Suppressor macrophage treated with lipopolysaccharide for 1 hour (primary cell): ENCODE measurements at regions not wholly inside any gene's neighbourhood (a gene's known extent, or its start where the extent isn't known, plus 50 kb on each side); places are given as distances from the start of the nearest gene placed in this dataset.
A peak's percentile ranks its signal among the peaks of the same experiment; 100 is the strongest.
"Not testable (repeated sequence)": the region's sequence is repeated elsewhere in the genome, so short reads cannot be mapped to it uniquely, and the experiment has no call there.

Source experiments
- DNase-seq, 3 donors: peaks; one replicate each; pipeline ENCODE4 v3.0.0-alpha.2; 2020 to 2022

DNA sequence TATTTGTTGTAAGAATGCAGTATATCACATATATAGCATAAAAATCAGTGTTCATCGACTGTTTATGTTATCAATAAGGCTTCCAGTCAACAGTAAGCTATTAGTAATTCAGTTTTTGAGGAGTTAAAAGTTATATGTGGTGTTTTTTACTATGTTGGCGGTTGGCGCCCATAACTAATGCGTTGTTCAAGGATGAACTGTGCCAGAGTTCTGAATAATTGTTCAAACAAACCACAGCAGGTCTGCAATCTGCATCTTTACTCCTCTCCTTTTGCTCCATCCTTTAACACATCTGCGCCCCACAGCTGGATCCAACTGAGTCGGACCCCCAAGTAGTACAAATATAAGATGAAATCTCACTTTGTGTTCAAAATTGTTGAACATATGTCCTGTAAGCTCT lies 836.1 kb downstream of the LTN1 start:
- DNase-seq = no peak

DNA sequence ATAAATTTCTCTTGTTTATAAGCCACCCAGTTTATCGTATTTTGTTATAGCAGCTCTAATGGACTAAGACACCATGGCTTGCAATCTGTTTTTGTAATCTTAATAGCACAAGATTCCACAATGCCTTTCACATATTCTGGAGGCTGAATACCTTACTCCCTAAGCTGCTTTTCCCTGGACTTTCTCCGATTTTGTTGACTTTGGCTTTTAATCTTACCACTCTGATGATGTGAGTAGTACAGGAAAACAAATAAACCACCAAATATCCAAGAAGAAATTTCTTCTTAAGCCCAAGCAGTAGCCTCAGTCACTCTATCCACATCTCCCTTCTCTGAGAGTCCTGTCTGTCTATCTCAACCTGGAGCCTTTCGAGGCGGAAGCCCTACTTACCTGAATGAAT lies 838.6 kb downstream of the LTN1 start:
- no peak for DNase-seq

DNA sequence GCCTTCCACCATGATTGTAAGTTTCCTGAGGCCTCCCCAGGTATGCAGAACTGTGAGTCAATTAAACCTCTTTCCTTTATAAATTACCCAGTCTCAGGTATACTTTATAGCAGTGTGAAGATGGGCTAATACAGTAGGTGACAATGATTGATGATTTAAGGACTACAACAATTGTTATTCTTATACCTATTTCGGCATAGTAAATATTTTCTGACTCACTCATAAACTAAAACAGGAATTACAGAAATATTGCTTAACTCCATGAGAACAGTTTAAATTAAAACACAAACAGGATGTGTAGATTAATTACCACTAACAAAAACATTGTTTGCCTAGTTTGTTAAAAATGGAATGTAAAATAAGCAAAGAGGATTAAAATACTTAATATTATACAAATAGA lies 839.9 kb downstream of the LTN1 start:
- peak in 1 of 3 donors; percentile 20 for DNase-seq

DNA sequence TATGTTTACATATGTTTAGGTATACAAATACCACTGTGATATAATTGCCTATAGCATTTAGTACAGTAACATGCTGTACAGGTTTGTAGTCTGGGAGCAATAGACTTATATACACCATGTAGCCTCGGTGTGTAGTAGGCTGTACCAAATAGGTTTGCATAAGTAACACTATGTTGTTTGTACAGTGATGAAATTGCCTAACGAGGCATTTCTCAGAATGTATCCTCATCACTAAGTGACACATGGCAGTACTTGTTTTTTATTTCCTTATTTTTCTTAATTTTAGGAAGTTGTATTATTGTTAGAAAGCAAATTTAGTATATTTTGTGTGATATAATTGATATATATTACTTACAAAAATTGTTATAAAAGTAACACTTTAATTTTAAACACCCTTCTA lies 840.9 kb downstream of the LTN1 start:
- peak; percentile 12 to 53 (median 45) for DNase-seq

DNA sequence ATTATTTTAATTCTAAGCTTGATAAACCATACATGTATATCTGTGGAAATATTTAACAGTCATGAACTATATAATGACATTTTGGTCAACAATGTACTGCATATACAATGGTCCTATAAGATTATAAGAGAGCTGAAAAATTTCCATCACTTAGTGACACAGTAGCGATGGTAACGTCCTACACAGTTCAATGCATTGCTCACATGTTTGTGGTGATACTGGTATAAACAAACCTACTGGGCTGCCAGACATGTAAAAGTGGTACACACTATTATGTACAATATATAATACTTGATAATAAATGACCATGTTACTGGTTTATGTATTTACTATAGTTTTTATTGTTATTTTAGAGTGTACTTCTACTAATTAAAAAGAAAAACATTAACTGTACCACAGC lies 841.9 kb downstream of the LTN1 start:
- DNase-seq = no peak

DNA sequence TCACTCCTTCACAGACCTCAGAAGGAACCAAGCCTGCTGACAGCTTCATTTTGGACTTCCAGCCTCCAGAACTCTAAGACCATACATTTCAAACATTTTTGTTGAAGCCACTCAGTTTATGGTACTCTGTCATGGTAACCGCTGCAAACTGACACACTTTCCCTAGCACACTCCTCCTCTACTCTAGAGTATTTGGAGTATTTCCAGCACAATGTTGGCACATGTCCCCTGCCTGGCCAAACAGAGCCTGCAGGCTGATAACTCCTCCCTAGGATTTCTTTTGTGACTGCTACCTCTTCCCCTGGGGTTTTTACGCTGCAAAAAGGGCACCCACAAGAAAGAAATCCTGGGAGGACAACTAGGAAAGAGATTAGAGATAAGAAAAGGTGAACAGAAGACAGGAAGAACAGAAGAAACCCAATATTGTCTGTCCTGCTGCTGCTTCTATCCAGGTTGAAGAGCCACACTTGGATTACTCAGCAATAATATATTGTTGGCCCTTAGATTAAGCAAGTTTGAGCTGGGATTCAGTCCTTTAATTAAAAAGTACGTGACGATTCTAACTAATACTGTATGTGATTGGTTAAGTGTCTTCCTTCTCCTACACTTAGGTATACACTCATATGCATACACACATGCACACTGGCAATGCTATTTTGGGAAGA lies 844.1 kb downstream of the LTN1 start:
- DNase-seq = no peak

DNA sequence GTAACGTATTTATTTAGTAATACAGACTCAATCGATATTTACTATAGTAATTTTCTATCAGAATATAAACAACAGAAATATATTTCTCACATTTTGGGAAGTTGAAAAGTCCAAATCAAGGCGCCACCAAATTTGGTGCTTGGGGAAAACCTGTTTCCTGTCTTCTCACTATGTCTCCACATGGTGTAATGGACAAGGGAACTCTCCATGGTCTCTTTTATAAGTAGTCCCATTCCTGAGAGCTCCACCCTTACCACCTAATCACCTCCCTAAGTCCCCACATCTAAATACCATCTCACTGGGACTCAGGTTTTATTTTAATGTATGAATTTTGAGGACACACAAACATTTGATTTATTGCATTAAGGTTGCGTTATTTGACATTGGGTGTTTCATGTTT lies 848.0 kb downstream of the LTN1 start:
- no peak for DNase-seq

DNA sequence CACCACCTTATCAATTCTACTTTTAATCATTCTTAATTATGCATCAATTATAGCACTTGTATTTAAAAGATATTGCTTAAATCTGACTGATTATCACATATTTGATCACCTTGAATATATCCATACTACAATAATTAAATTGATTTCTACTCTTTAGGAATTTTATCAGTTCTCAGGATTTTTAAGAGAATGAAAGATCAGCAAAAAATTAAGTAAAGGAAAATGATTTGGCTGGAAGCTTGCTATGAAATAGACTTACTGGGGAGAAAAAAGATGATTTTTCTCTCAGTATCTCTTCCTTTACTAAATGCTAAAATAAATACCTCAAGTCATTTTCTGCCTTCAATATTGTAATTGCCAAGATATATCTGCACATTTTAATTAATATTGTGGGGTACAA lies 848.6 kb downstream of the LTN1 start:
- DNase-seq = no peak

DNA sequence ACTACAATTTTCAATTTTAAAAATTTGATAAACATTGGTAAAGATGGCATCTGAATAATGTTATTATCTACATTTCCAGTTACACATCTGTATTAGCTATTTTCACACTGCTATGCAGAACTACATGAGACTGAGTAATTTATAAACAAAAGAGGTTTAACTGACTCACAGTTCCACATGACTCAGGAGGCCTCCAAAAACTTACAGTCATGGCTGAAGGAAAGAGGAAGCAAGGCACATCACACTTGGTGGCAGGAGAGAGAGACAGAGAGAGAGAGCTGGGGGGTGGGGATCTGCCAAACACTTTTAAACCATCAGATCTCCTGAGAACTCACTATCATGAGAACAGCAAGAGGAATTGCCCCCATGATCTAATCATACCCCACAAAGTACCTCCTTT lies 850.0 kb downstream of the LTN1 start:
- DNase-seq = peak; percentile 78 to 88 (median 85)

DNA sequence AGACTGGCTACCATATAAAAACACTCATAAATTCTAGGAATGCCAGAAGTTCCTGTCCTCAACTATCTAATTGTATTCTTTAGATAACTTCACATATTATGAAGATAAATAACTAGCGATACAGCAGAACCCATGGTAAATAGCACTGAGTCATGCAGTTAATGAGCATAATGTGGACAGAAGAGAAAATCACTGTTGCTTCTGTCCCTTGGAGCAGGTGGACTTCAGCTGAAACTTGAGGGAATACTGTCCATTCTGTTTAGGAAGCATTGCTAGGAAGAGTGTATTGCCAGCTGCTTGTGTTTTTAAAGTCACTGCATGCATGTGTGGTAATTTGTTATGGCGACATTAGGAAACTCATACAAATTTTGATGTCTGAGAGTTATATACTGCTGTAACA lies 854.4 kb downstream of the LTN1 start:
- DNase-seq = no peak

DNA sequence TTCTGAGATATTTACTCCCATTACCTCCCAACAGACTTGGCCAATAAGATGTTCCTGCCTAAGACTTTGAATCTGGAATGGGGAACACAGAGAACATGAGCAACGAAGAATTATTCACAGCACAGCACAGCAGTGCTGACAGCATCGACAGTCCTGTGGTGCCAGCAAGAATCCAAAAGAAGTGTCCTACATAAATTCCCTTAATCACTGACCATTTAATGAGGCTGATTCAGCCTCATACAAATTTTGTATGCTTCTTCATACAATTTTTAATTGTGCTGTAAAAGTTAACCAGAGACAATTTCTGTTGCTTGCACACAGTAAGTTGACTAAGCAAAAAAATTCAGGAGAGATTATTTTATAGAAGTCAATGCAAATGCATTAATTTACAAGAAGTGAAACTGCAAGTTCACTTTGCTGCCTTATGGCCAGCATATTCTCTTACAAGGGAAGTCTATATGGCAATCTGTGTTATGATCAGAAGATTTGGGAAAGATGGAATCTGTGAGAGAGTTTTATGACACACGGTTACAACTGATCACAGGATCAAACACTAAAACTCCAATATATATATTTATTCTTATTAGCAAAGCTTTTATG lies 855.9 kb downstream of the LTN1 start:
- peak; percentile 25 to 59 (median 49) for DNase-seq

DNA sequence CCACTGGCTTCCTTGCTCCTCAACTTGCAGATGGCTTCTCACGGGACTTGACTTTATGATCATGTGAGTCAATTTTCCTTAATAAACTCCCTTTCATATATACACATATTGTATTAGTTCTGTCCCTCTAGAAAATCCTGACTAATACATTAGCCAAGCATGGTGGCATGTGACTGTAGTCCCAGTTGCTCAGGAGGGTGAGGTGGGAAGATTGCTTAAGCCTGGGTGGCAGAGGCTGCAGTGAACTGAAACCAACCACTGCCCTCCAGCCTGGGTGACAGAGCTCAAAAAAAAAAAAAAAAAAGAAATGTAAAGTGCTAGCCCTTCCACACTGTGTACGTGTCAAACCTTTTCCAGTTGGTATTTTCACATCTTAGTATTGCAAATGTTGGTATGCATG lies 857.0 kb downstream of the LTN1 start:
- peak; percentile 85 to 88 (median 87) for DNase-seq

DNA sequence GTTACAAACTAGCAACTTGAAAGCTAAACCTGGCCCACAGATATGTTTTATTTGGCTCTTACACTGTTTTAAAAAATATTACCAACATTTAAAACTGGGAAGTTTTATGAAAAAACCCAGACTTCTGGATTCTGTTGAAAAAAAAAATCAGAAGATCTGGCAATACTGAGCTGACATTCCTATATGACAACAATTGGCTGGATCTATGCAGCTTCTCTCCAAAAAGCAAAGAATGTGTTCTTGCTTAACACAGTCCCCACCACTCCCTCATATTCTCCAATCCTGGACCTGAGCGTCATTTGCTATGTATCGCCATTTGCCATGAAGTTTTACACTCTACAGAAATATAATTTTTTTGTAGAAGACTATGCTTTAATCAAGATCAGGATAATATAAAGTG lies 859.6 kb downstream of the LTN1 start:
- DNase-seq = no peak

DNA sequence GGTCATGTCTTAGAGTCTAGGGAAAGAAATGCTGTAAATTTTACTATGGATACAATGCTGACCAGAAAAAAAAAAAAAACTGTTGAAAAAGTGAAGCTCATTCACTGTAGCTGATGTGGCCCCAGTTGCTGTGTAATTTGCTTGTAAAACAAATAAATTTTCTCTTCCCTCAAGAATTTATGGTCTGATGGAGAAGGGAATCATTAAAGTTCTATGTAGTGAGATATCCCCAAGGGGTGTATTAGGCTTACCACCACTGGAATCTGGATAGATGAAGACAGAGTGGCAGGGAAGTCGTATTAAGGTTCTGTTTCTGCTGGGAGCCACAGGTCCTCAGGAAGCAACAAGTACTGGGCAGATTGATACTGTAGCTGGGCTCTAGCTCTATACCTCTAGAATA lies 860.0 kb downstream of the LTN1 start:
- no peak for DNase-seq

DNA sequence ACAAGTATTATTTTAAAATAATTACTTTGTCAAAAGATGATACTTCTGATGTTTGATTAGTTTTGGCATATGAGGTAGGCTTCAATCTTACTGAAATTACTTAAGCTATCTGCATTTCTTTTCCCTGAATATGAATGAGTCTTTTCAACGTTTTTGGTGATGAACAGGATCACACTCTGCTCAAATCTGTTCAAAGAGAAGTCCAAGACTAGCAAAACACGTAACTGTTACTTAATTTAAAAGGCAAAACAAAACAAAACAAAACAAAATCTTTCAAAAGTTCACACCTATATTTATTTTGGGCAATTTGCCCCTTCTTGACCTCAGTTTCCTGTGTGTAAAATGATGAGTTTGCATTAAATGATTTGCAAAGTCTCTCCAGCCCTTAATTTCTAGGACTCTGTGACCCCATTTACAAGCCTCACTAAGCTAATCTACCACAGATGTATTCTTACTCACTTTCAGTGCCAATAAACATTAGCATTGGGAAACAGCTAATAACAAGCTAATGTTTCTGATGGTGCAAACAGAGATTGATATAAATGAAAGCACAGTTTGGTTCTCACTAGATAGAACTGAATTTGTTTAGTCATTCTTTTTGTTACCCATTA lies 865.4 kb downstream of the LTN1 start:
- no peak for DNase-seq

DNA sequence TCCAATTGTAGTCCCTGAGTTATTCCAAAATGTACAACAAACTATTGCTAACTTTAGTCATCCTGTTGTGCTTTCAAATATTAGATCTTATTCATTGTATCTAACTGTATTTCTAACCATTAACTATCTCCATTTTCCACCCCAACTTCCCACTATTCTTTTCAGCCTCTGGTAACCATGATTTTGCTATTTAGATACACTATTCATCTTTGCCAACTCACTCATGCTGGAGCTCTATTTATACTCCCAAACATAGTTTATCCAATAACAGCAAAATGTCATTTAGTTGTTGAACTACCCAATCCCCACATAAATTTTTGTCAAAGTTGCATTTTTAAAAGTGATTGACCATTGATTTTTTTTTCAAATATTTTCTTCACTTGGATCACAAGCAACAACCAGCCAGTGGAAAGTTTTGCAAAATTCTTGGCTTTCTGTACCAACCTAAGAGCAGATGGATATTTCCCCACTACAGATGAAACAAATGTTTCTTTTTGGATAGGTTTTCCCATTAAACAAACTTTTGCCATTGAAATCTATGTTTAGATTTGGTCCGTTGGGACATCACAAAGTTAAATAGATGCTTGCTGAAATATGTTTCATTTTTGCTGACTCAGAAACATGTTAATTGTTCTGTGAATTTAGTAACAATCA lies 866.0 kb downstream of the LTN1 start:
- DNase-seq = no peak

DNA sequence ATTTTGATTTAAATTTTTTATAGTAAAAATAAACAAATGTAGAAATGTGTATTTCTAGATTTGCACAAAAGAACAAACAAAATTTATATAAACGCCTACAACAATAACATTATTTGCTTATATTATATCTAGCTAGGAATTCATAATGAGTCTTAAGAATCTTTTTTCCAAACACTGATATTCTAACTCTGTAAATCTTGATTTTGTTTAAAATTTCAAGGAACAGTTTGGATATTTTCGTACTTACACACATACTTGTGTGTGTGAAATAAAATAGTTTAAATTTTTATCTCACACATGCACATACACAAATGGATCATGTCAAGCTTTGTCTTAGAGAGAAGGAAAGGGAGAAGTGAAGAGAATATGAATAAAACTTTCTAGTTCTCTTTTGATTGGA lies 868.1 kb downstream of the LTN1 start:
- DNase-seq = no peak

DNA sequence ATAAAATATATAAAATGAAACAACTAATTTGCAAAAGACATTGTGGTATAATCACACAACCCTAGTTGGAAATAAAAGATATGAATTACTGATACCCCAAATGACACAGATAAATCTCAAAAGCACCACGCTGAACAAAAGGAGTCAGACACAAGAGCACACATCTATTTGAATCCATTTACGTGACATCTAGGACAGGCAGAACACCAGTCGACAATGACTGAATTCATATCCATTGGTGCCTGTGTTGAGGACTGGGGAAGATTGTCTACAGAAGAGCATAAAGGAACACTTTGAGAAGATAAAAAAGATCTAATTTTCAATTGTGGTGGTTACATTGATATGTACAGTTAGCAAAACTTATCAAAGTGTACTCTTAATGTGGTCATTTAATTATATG lies 874.1 kb downstream of the LTN1 start:
- DNase-seq = no peak

DNA sequence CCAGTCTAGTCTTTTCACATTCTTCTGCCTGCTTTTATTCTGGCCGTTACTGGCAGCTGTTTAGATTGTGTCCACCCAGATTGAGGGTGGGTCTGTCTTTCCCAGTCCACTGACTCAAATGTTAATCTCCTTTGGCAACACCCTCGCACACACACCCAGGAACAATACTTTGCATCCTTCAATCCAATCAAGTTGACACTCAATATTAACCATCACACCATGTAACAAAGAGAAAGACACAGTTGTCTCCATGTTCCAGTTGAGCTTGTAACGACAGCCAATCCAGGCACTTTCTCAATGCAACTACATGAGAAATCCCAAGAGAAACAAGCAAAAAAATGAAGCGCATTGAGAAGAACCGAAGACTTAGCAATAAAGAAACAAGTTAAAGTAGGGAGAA lies 877.7 kb downstream of the LTN1 start:
- DNase-seq = not testable (repeated sequence)

DNA sequence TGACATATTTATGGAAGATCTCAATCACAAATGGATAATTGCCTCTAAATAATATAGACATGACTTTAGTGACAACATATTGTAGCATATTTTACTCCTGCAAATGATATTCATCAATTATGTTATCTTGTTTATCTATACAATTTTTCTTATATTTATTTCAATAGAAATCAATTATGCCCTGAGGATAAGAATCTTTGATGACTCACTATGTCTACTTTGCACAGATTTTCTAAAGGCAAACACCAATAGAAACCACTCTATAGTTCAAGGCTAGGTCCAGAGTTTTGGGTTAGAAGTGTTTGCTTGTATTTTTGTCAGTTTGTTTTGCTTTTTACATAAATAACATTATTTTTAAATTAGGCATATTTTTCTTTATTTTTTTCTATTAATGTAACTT lies 879.0 kb downstream of the LTN1 start:
- DNase-seq = no peak

DNA sequence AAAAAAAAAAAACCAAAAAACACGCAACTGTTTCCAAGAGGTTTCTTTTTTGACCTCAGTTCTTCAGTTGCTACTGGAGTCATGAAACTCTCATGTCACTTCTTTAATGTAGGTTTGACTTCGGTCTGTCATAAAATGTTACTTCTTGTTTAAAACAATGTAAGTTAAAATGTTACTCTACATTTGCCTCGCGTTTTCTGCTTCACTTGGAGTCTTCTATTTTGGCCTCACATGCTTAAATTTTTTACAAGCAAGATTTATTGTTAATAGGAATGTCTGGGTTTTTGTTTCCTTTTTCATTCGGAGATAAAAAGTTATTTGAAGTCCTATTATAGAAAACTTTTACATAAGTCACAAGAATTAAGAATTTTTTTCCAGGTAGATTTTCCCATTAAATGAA lies 880.2 kb downstream of the LTN1 start:
- DNase-seq = no peak

DNA sequence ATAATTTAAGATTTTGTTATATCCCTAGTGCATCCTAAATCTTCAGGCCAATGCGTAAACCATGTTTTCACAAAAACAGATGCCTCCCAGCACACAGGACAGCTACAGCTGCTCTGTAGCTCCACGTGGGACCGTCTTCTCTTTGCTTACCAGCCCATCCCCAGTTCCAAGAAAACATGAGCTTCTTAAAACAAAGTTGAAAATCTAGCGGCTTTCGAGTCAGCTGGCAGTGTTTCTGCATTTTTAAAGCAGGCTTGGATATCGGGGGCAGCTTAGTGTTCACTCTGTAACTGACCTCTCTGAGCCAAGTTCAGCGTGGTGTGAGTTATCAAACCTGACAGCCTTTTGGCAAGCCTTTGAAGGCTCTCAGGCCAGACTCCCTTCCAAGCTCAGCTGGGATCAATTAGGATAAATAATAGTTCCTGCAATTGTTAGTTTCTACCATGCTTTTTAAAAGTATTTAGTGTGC lies 881.5 kb downstream of the LTN1 start:
- DNase-seq = no peak

DNA sequence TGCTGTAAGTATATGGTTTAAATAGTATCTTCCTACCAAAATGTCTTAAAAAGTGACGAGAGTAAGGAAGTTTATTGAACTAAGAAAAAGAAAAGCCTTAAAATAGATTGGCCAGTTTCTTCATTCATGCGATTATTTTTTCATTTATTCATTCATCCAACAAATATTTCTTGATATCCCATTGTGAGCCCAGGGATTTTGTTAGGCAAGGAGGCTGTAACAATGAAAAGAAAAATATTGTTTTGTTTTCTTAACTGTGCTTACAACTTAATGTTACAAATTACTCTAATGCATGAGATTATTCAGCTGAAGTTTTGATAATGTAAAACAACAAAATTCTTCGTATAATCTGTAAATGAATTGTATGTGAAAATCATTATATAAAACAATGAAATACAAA lies 882.0 kb downstream of the LTN1 start:
- DNase-seq = no peak

DNA sequence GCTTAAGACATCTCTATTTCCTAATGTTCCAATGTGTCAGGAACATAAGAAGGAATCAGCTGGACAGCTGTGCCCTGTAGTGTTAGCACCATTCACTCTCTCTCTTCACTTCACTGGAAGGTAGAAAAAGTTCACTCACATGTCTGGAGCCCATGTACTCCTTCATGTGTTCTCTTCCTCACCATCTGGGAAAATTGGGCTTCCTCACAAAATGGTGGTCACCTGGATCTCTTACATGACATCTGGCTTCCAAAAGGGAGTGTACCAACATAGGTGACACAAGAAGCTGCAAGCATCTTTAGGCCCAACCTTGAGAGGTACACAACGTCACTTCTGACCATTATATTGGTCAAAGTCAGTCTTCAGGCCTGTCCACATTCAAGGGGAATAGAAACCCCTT lies 882.6 kb downstream of the LTN1 start:
- DNase-seq = no peak
